Common myeloid progenitor, CD34-positive (primary cell): ENCODE measurements at regions not wholly inside any gene's neighbourhood (a gene's known extent, or its start where the extent isn't known, plus 50 kb on each side); places are given as distances from the start of the nearest gene placed in this dataset.

Experiments
- CTCF ChIA-PET: fragments of 350-600 bp; sonication (Branson Sonifier 250); formaldehyde crosslinking; loops from one replicate; lab custom pipeline; 2021; ENCODE audit warnings: antibody characterized with exemption; lab: Charles Lee
- POLR2A ChIA-PET: fragments of 350-600 bp; sonication (Branson Sonifier 250); formaldehyde crosslinking; loops from one replicate; lab custom pipeline; 2021; ENCODE audit warnings: antibody characterized with exemption; lab: Charles Lee
- DNase-seq, 3 donors: peaks; one replicate each; pipeline versions ENCODE4 v3.0.0 to v3.0.0-alpha.2; 2013
- H3K27ac ChIP-seq, 2 experiments: 1 replicate in 1 of 2; 2 replicates in 1 of 2; pipeline ENCODE4 v1.7.0; 2013; ENCODE audit warnings: inconsistent platforms in 2 of 2, low read length in 2 of 2, mild to moderate bottlenecking in 2 of 2, low read depth in 1 of 2, moderate library complexity in 1 of 2; ENCODE audit not compliant: severe bottlenecking in 2 of 2, insufficient read depth in 1 of 2, poor library complexity in 1 of 2
- H3K27me3 ChIP-seq, 5 experiments: replicated peaks in 2 of 5; 1 replicate in 3 of 5; 2 replicates in 2 of 5; pipeline versions ENCODE4 v1.6.1 to v1.7.0; 2013; ENCODE audit warnings: low read length in 4 of 5, mild to moderate bottlenecking in 2 of 5, moderate library complexity in 2 of 5, inconsistent platforms in 1 of 5; ENCODE audit not compliant: insufficient read depth in 5 of 5, control insufficient read depth in 4 of 5
- H3K36me3 ChIP-seq, 4 experiments: 1 replicate in 2 of 4; 2 replicates in 2 of 4; pipeline versions ENCODE4 v1.6.1 to v1.7.0; 2013; ENCODE audit warnings: low read length in 3 of 4, control low read depth in 1 of 4, mild to moderate bottlenecking in 1 of 4; ENCODE audit not compliant: control insufficient read depth in 4 of 4, insufficient read depth in 4 of 4
- H3K4me1 ChIP-seq, 4 experiments: 1 replicate in 3 of 4; 2 replicates in 1 of 4; pipeline versions ENCODE4 v1.6.1 to v1.7.1; 2013; ENCODE audit warnings: low read length in 3 of 4, mild to moderate bottlenecking in 3 of 4, control low read depth in 1 of 4, inconsistent platforms in 1 of 4, moderate library complexity in 1 of 4; ENCODE audit not compliant: control insufficient read depth in 4 of 4, insufficient read depth in 4 of 4; ENCODE audit errors: control extremely low read depth in 1 of 4
- H3K4me3 ChIP-seq, 7 experiments: 1 replicate in 4 of 7; 2 replicates in 3 of 7; pipeline versions ENCODE4 v1.5.1 to v1.7.0; 2013; ENCODE audit warnings: mild to moderate bottlenecking in 7 of 7, low read length in 6 of 7, moderate library complexity in 6 of 7, inconsistent platforms in 2 of 7, low read depth in 2 of 7, control low read depth in 1 of 7; ENCODE audit not compliant: insufficient read depth in 4 of 7, control insufficient read depth in 1 of 7; ENCODE audit errors: extremely low read depth in 1 of 7
- H3K9me3 ChIP-seq, 5 experiments: 1 replicate in 4 of 5; 2 replicates in 1 of 5; pipeline versions ENCODE4 v1.6.1 to v1.7.1; 2013; ENCODE audit warnings: low read length in 4 of 5, mild to moderate bottlenecking in 2 of 5, inconsistent platforms in 1 of 5, low read depth in 1 of 5, moderate library complexity in 1 of 5; ENCODE audit not compliant: control insufficient read depth in 4 of 5, insufficient read depth in 2 of 5; ENCODE audit errors: control extremely low read depth in 1 of 5
- WGBS: methylation state at CpG from one replicate; pipeline ENCODE4 v1.1.5; 2013; ENCODE audit not compliant: insufficient coverage; 5-methylcytosine and 5-hydroxymethylcytosine counted together

DNA sequence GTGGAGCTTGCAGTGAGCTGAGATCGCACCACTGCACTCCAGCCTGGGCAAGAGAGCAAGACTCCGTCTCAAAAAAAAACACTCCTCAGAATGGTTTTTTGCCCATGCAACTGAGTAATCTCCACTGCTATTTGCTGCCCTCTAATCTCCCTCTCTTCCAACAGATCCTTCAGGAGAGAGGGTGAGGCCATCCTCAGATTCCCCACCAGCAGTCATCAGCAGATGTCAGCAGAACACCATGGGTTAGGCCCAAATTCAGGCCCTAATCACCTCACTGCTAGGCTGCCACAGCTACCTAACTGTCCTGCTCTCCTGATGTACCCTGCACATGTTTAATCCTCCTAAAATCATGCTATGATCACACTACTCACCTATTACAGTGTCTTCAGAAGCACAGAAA is 63.2 kb upstream of the BEND6 start:
- H3K36me3 ChIP-seq, result no peaks in the 10 kb centered on the region
- H3K27ac ChIP-seq, result no peak overlapping the region
- peaks cover 0 to 15% (median 2%) of the 10 kb centered on the region in 4 experiments for H3K4me1 ChIP-seq
- no peaks in the 10 kb centered on the region for H3K27me3 ChIP-seq
- DNase-seq, result no peak
- no peaks in the 10 kb centered on the region for H3K9me3 ChIP-seq
- H3K4me3 ChIP-seq, result no peak overlapping the region
- CTCF ChIA-PET, result interaction anchor here (1.2 to 4.5 kb wide), 5 partner anchors 11 to 430 kb away, joined by 3 to 20 read pairs (median 6); no protein-coding TSS in a partner anchor
- POLR2A ChIA-PET, result no interaction called here
- 93% methylated on average over 2 of the region's 2 CpGs for WGBS

DNA sequence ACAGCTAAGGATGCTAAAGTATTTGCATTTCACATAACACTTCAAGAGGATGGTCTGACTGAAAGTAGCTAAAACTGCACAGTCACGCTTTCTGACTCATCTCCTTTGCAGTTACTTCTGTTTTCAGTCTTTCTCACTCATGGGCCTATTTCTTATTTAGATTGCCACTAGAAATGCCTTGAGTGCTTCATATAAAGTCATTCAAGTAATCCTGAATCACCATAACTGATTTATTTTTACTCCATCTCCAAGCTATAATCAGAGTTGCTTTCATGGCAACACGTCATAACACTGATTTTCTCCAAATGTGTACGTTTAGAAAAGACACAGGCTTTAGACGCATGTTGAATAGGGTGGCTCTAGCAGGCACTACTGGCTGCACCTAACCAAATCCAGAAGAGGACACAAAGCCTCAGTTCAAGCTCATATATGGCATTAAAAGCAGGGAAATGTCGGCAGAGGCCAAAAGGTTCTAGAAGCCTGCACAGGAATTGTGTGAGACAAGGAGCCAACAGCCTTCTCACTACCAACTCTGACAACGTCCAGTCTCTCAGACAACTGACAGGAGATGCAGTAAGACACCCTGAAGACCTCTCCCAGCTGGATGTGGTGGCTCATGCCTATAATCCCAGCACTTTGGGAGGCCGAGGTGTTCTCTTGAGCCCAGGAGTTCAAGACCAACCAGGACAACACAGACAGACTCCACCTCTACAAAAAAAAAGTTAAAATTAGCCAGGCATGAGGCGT is 64.1 kb upstream of the BEND6 start:
- no peaks in the 10 kb centered on the region for H3K9me3 ChIP-seq
- no peaks in the 10 kb centered on the region for H3K36me3 ChIP-seq
- CTCF ChIA-PET, result interaction anchor here (0.9 to 4.5 kb wide), 3 partner anchors 11 to 35 kb away, joined by 3 to 20 read pairs (median 15); no protein-coding TSS in a partner anchor
- H3K27me3 ChIP-seq, result no peaks in the 10 kb centered on the region
- no peak overlapping the region for H3K4me3 ChIP-seq
- H3K27ac ChIP-seq, result no peak overlapping the region
- DNase-seq, result peak; percentile 77 to 94 (median 91)
- 84% methylated on average over 6 of the region's 8 CpGs for WGBS
- POLR2A ChIA-PET, result interaction anchor here (0.6 kb wide), 1 partner anchor 94 kb away, joined by 4 read pairs; no protein-coding TSS in a partner anchor
- peaks cover 0 to 15% (median 2%) of the 10 kb centered on the region in 4 experiments for H3K4me1 ChIP-seq

DNA sequence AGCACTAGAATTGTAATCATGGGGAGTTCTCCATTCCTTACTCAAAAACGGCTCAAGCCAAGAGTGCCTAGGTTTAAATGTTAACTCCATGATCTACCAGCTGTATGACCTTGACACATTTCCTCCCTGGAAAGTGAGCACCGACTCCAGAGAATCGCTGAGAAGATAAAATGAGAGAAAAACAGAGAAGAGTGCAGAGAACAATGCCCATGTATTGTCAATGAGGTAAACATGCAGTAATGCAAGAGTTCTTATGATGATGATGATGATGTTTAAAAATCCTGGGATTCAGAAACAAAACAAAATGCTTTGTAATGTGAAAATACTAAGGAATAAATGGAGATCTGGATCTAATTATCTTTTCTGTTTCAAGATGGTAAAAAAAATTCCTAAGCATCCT is 64.8 kb upstream of the BEND6 start:
- H3K4me3 ChIP-seq, result no peak overlapping the region
- ChIA-PET POLR2A (no interaction called here), CTCF (interaction anchor here (0.9 to 4.5 kb wide), 3 partner anchors 12 to 36 kb away, joined by 3 to 20 read pairs (median 15); no protein-coding TSS in a partner anchor)
- H3K27me3 ChIP-seq, result no peaks in the 10 kb centered on the region
- no peak overlapping the region for H3K27ac ChIP-seq
- H3K4me1 ChIP-seq, result peaks cover 0 to 15% (median 2%) of the 10 kb centered on the region in 4 experiments
- no peaks in the 10 kb centered on the region for H3K9me3 ChIP-seq
- no peak for DNase-seq
- H3K36me3 ChIP-seq, result no peaks in the 10 kb centered on the region
- WGBS, result 100% methylated on average over 3 of the region's 3 CpGs

DNA sequence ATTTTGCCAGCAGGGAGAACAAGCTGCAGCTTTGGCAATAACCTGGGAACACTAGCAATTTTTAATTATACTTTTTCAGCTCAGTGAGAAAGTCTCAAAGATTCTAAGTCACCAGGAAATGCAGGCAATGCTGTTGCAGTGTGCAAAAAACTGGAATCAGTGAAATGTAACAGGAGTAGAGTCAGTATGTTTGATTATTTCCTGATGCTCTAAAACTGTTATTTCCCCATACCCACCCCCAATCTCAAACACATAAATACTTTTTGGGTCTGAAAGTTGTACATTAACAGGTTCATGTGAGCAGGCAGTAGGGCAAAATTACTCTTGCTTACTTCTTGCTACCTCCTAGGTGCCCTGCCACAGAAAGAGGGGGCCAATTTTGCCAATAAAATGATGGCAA is 65.4 kb upstream of the BEND6 start:
- Histone ChIP-seq H3K27ac (no peak overlapping the region), H3K4me3 (no peak overlapping the region), H3K9me3 (no peaks in the 10 kb centered on the region), H3K27me3 (no peaks in the 10 kb centered on the region), H3K36me3 (no peaks in the 10 kb centered on the region), H3K4me1 (peaks cover 0 to 15% (median 2%) of the 10 kb centered on the region in 4 experiments)
- ChIA-PET CTCF (interaction anchor here (1.2 to 4.5 kb wide), 2 partner anchors 13 to 268 kb away, joined by 3 to 20 read pairs; no protein-coding TSS in a partner anchor), POLR2A (no interaction called here)
- DNase-seq, result no peak

DNA sequence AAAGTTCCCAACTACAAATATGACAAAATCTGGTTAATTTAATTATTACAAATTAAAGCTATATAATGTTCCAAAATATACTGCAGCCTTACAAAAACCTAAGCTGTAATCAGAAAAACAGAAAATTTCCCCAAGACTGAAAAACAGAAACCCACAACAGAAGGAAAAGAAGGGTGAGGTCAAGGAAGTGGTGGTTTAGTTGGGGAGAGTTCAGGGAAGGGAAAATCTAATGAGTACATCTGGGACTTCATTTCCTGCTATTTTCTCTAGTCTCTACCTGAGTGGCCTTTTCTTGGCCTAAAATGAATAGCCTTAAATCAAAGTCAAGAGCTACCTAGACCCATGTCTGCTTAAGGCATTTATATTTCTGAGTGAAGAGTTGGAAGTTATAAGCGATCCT is 66.2 kb upstream of the BEND6 start:
- Histone ChIP-seq H3K9me3 (no peaks in the 10 kb centered on the region), H3K4me1 (peaks cover 0 to 15% (median 2%) of the 10 kb centered on the region in 4 experiments), H3K36me3 (no peaks in the 10 kb centered on the region), H3K27me3 (no peaks in the 10 kb centered on the region), H3K27ac (no peak overlapping the region), H3K4me3 (no peak overlapping the region)
- POLR2A ChIA-PET, result no interaction called here
- DNase-seq, result no peak
- whole genome bisulfite sequencing, result 100% methylated on average over 1 of the region's 1 CpG
- CTCF ChIA-PET, result interaction anchor here (0.6 to 4.5 kb wide), 3 partner anchors 12 to 269 kb away, joined by 3 to 20 read pairs (median 3); no protein-coding TSS in a partner anchor

DNA sequence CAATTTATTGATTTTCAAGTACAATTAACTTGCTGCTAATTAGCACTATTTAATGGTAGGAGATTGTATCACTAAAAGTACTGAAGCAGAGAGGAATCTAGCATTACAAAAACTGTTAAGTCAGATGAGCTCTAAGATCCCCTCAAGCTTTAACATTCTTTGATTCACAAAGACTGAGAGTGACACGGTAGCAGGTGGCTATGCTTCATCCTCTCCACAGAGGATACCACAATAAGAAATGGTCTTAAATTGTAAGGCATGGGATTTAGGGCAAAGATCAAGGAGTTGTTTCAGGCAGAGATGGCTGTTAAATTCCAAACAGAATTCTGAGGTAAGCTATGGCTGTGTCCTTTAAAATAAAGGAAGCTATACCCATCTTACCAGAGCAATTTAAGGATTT is 67.8 kb upstream of the BEND6 start:
- Histone ChIP-seq H3K36me3 (no peaks in the 10 kb centered on the region), H3K4me1 (peaks cover 0 to 15% (median 2%) of the 10 kb centered on the region in 4 experiments), H3K4me3 (no peak overlapping the region), H3K27me3 (no peaks in the 10 kb centered on the region), H3K27ac (no peak overlapping the region), H3K9me3 (no peaks in the 10 kb centered on the region)
- no peak for DNase-seq
- WGBS, result no CpG with 5 or more reads among the region's 1 CpG
- CTCF ChIA-PET, result interaction anchor here (1.4 kb wide), 1 partner anchor 15 kb away, joined by 5 read pairs; no protein-coding TSS in a partner anchor
- POLR2A ChIA-PET, result no interaction called here

DNA sequence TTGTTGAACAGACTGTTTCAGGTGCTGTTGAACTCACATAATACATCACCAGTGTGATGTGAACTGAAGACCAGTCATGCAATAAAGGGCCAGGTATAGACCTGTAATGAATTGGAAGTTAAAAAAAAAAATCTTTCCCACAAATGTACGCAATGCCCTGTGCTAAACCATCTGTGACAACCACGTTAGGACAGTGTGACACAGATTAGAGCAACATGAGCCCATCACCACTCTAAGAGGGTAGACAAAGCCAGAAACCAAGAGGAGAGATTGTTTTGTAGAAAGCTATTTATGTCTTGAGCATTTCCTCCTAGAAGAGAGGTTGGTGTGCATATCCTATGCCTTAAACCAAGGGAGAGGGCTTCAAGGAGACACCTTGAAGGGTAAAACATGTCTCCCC is 77.0 kb upstream of the BEND6 start:
- Histone ChIP-seq H3K4me3 (no peak overlapping the region), H3K27me3 (no peaks in the 10 kb centered on the region), H3K4me1 (no peaks in the 10 kb centered on the region), H3K27ac (no peak overlapping the region), H3K9me3 (no peaks in the 10 kb centered on the region), H3K36me3 (no peaks in the 10 kb centered on the region)
- WGBS, result 100% methylated on average over 2 of the region's 2 CpGs
- DNase-seq, result no peak
- ChIA-PET POLR2A (no interaction called here), CTCF (no interaction called here)
